Fibroblast of upper back skin (primary cell): ENCODE measurements at regions not wholly inside any gene's neighbourhood (a gene's known extent, or its start where the extent isn't known, plus 50 kb on each side); places are given as distances from the start of the nearest gene placed in this dataset.

Experiments
- DNase-seq: peaks from one replicate; pipeline ENCODE4 v3.0.0-alpha.2; 2013

DNA sequence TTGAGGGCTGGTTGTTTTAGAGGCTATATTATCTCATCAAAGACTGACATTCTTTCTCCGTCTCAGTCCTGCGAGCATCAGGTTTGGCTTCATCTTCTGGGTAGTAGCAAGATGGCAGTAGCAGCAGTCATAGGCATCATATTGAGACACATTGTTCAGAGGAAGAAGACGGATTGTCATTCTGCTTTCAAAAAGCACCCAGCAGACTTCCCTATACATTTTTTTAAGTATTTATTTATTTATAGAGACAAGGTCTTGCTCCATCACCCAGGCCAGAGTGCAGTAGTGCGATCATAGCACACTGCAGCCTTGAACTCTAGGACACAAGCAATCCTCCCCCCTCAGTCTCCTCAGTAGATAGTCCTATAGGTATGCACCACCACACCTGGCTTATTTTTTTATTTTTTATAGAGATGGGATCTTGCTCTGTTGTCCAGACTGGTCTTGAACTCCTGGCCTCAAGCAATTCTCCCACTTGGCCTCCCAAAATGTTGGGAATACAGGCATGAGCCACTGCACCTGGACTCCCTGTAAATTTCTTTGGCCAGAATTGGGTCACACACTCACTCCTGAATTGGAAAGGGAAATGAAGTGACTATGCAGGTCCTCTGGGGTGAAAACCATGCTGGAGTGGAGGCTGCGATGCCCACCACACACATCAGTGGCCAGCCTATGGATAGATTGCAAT, 125.4 kb downstream of the SLC38A6 start:
- DNase-seq: no peak

DNA sequence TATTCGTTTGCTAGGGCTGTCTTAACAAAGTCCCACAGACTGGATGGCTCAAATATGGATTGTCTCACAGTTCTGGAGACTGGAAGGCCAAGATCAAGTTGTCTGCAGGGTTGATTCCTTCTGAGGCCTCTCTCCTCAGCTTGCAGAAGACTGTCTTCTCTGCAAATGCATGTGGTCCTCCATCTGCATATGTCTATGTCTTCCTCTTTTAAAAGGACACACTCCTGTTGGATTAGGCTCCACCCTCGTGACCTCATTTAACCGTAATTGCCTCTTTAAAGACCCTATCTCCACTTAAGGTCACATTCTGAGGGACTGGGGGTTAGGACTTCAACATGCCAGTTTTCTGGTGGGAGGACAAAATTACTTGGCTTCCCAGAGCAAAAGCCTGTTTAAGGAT, 123.3 kb downstream of the SLC38A6 start:
- DNase-seq: no peak

DNA sequence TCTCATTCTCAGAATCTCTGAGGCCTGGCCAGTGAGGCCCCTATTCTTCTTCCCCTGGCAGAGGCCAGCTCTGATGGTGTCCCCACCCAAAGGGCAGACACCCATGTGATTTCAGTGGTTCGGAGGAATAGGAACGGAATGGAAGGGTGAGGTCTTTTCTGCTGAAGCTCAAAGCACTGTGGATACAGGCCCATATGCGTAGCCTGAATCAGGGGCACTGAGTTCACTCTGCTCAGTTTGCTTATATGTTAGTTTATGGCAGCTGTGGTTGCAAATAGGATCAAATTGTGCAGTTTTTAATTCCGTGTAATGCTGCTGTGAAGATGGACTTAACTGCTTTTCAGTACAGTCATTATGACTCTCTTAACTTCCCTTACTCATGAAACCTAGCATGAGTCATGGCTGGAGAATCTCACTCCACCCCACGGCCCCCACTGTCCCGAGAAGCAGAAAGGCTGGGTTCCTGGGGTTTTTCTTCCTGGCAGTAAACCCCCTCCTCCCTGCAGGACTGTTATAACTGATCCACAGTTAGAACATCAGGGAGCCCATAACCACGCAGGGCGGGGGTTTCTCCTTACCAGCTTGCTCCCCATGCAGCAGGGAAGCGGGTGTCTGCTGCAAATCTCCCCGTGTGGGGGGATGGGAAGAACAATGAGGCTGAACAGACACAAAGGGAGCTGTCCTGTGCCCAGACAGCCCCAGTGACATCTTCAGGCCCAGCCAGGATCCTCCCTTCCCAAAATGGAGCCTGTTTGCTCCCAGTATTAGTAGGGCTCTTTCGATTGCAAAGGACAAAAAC, 122.7 kb downstream of the SLC38A6 start:
- peak; percentile 99 for DNase-seq

DNA sequence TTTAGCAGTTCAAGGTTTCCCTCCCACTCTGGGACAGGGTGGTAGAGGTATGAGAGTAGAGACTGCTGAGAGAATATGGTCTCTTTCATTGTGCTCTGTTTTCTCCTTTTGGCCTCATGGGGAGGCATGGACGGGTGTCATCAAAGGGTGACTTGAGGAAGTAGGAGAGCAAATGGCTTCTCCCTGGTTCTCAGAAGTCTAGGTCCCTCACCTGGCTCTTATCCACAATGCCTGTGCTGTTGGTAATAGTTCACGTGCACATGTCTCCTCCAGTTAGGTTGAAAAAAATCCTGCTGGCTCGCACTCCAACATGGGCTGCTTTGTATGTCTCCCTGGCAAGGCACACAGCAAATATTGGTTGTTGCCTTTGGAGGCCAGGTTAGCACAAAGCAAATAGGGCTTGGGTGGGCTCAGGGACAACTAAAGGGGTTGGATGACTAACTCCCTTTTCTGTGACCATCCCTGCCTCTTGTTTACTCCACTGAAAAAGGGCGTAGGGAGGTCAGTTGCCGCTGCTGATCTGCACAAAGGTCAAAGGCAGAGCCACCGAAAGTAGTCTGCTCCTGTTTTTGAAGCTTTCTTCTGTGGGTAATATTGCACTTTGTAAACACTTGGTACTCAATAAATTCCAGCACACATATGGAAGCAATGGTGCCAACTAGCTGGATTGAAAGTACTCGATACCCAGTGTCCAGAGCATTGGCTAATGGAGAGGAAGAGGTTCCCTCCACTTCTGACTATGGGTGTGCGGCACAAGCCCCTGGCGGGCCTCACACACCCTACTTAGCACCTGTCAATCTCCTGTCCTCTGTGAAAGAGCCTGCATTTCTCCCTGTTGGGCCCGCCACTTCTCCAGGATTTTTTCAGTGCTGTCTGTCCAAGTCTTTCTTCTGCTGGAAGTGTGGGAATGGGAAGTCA, 121.8 kb downstream of the SLC38A6 start:
- DNase-seq: no peak
